ENCODE measurements at regions not wholly inside any gene's neighbourhood (a gene's known extent, or its start where the extent isn't known, plus 50 kb on each side); places are given as distances from the start of the nearest gene placed in this dataset.

DNA sequence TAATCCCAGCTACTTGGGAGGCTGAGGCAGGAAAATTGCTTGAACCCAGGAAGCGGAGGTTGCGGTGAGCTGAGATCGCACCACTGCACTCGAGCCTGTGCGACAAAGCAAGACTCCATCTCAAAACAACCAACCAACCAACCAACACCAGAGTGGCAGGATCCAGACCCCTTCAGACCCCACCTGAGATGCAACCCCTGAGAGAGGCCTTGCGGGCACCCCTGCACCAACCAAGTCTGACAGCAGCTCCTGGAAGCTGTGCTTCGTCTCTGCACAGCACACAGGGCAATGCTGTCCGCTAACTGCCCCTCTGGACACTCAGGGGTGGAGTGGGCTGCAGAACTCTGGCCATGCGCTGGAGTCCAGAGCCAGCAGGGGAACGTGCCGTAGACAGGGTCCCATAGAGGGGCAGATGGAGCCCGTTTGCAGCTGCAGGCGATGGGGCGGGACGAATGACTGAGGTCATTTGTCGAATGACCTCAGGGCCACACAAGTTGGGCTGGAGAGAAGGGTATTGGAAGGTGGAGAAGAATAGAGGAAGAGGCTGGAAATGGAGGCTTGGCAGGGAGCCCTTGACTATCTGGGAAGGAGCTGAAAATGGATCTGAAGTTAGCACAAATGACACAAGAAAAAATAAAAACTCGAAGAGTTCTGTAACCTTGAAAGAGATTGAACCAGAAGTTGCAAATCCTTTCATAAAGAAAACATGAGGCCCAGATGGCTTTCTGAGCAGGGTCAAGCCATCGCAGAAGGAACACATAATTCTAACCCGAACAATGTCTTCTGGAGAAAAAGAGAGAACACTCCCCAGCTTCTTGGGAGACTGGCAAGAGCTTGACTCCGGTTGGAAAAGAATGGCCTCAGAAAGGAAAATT lies 199.7 kb downstream of the CTTN start:
- TF ChIP-seq POLR2A (IDR thresholded peaks at IDR 0.05): no peak
- TF ChIP-seq, protein P1, sequence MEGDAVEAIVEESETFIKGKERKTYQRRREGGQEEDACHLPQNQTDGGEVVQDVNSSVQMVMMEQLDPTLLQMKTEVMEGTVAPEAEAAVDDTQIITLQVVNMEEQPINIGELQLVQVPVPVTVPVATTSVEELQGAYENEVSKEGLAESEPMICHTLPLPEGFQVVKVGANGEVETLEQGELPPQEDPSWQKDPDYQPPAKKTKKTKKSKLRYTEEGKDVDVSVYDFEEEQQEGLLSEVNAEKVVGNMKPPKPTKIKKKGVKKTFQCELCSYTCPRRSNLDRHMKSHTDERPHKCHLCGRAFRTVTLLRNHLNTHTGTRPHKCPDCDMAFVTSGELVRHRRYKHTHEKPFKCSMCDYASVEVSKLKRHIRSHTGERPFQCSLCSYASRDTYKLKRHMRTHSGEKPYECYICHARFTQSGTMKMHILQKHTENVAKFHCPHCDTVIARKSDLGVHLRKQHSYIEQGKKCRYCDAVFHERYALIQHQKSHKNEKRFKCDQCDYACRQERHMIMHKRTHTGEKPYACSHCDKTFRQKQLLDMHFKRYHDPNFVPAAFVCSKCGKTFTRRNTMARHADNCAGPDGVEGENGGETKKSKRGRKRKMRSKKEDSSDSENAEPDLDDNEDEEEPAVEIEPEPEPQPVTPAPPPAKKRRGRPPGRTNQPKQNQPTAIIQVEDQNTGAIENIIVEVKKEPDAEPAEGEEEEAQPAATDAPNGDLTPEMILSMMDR (IDR thresholded peaks at IDR 0.05): no peak
- no peak for TF ChIP-seq EP300 (IDR thresholded peaks at IDR 0.05)
